Body of pancreas (tissue), 4 donors: ENCODE measurements at regions not wholly inside any gene's neighbourhood (a gene's known extent, or its start where the extent isn't known, plus 50 kb on each side); places are given as distances from the start of the nearest gene placed in this dataset.

Experiments
- ATAC-seq: fragments of 150-250 bp; one replicate; pipeline ENCODE4 v1.9.1; 2016
- DNase-seq, 4 donors: peaks; one replicate each; pipeline ENCODE4 v3.0.0-alpha.2; 2019
- H3K27ac ChIP-seq, 4 donors: fragments of 200-600 bp; sonication (generic); 1 replicate in 3 of 4; 2 replicates in 1 of 4; pipeline versions ENCODE4 v1.5.1 to v1.6.1; 2016 to 2019; ENCODE audit warnings: mild to moderate bottlenecking in 1 of 4, mixed read lengths in 1 of 4, moderate library complexity in 1 of 4
- H3K27me3 ChIP-seq, 2 donors: fragments of 200-600 bp; sonication (generic); one replicate each; pipeline ENCODE4 v1.6.0; 2016; ENCODE audit warnings: mild to moderate bottlenecking in 1 of 2
- H3K36me3 ChIP-seq, 2 donors: fragments of 200-600 bp; sonication (generic); replicated peaks in 1 of 2; 2 replicates each; pipeline ENCODE4 v1.5.1; 2016; ENCODE audit warnings: low read depth in 2 of 2; ENCODE audit not compliant: insufficient read depth in 1 of 2
- H3K4me1 ChIP-seq: fragments of 200-600 bp; sonication (generic); one replicate; pipeline ENCODE4 v1.6.0; 2016
- H3K4me3 ChIP-seq, 2 donors: fragments of 200-600 bp; sonication (generic); 1 replicate in 1 of 2; 2 replicates in 1 of 2; pipeline ENCODE4 v1.5.1; 2016 to 2019
- H3K9me3 ChIP-seq, 3 donors: fragments of 200-600 bp; sonication (generic); 1 replicate in 2 of 3; 2 replicates in 1 of 3; pipeline ENCODE4 v1.5.1; 2016
- CTCF ChIP-seq, 7 experiments: fragments of 450-650 bp in 4 of 7; fragments of 200-600 bp in 3 of 7; sonication (generic) in 3 of 7; IDR thresholded peaks; one replicate each; pipeline ENCODE4 v1.5.1; 2016 to 2019; ENCODE audit warnings: antibody characterized with exemption in 7 of 7
- POLR2A ChIP-seq, 3 donors: fragments of 450-650 bp; IDR thresholded peaks; one replicate each; pipeline ENCODE4 v1.6.1; 2016; ENCODE audit warnings: antibody characterized with exemption in 3 of 3, mild to moderate bottlenecking in 2 of 3
- WGBS, 2 donors: methylation state at CpG; one replicate each; pipeline ENCODE4 v1.1.5; 2017; 5-methylcytosine and 5-hydroxymethylcytosine counted together
- intact Hi-C: fragments of 100-400 bp; cut with DNase I; formaldehyde crosslinking; loops from one replicate; pipeline ENCODE4 v1.15.1; 2023

GRCh38 chr7:47640265-47640664 is 58.4 kb upstream of the TNS3 start:
- no peak for TF ChIP-seq POLR2A (IDR thresholded peaks at IDR 0.05)
- TF ChIP-seq CTCF (IDR thresholded peaks at IDR 0.05) = no peak
- no peaks in the 10 kb centered on the region for H3K36me3 ChIP-seq
- no peak overlapping the region for H3K27ac ChIP-seq
- H3K4me3 ChIP-seq = no peak overlapping the region
- ATAC-seq (no peak), DNase-seq (no peak)
- H3K4me1 ChIP-seq = peaks cover 13% of the 10 kb centered on the region
- intact Hi-C loops = no loop called here
- WGBS, 2 donors = 87 to 89% methylated on average over 6 to 8 of the region's 8 CpGs
- H3K9me3 ChIP-seq = no peaks in the 10 kb centered on the region
- no peaks in the 10 kb centered on the region for H3K27me3 ChIP-seq

- no peaks in the 10 kb centered on the region for H3K9me3 ChIP-seq
- intact Hi-C loops = no loop called here
- no peaks in the 10 kb centered on the region for H3K36me3 ChIP-seq
- 85 to 88% methylated on average over 3 of the region's 3 CpGs for WGBS, 2 donors
- H3K4me3 ChIP-seq = no peak overlapping the region
- DNase-seq = no peak
- peaks cover 19% of the 10 kb centered on the region for H3K4me1 ChIP-seq
- no peak overlapping the region for H3K27ac ChIP-seq
- H3K27me3 ChIP-seq = no peaks in the 10 kb centered on the region
- ATAC-seq = no peak
- TF ChIP-seq POLR2A (IDR thresholded peaks at IDR 0.05) = no peak
- no peak for TF ChIP-seq CTCF (IDR thresholded peaks at IDR 0.05)
These were observed 57.7 kb upstream of the TNS3 start for GRCh38 chr7:47639495-47640110.

GRCh38 chr7:47638679-47639315 is 56.9 kb upstream of the TNS3 start:
- no peaks in the 10 kb centered on the region for H3K27me3 ChIP-seq
- ATAC-seq = no peak
- peak in 3 of 4 donors; percentile 38 to 68 (median 42) for DNase-seq
- peaks cover 19% of the 10 kb centered on the region for H3K4me1 ChIP-seq
- H3K4me3 ChIP-seq = no peak overlapping the region
- WGBS, 2 donors = 64 to 70% methylated on average over 12 to 14 of the region's 14 CpGs
- TF ChIP-seq POLR2A (IDR thresholded peaks at IDR 0.05) (no peak), CTCF (IDR thresholded peaks at IDR 0.05) (no peak)
- H3K36me3 ChIP-seq = no peaks in the 10 kb centered on the region
- H3K9me3 ChIP-seq = no peaks in the 10 kb centered on the region
- intact Hi-C loops = no loop called here
- H3K27ac ChIP-seq = no peak overlapping the region

- H3K4me1 ChIP-seq = peaks cover 19% of the 10 kb centered on the region
- H3K27me3 ChIP-seq = no peaks in the 10 kb centered on the region
- 79 to 80% methylated on average over 14 to 20 of the region's 20 CpGs for WGBS, 2 donors
- H3K36me3 ChIP-seq = no peaks in the 10 kb centered on the region
- ATAC-seq (peak; percentile 4), DNase-seq (peak in 1 of 4 donors; percentile 8)
- H3K27ac ChIP-seq = peak overlapping the region in 2 of 4 donors; percentile 6 to 66
- no peak overlapping the region for H3K4me3 ChIP-seq
- no peaks in the 10 kb centered on the region for H3K9me3 ChIP-seq
- intact Hi-C loops = no loop called here
- TF ChIP-seq POLR2A (IDR thresholded peaks at IDR 0.05) = no peak
- no peak for TF ChIP-seq CTCF (IDR thresholded peaks at IDR 0.05)
These were observed 54.7 kb upstream of the TNS3 start for GRCh38 chr7:47636433-47637175.
